ENCODE measurements at regions not wholly inside any gene's neighbourhood (a gene's known extent, or its start where the extent isn't known, plus 50 kb on each side); places are given as distances from the start of the nearest gene placed in this dataset.

DNA sequence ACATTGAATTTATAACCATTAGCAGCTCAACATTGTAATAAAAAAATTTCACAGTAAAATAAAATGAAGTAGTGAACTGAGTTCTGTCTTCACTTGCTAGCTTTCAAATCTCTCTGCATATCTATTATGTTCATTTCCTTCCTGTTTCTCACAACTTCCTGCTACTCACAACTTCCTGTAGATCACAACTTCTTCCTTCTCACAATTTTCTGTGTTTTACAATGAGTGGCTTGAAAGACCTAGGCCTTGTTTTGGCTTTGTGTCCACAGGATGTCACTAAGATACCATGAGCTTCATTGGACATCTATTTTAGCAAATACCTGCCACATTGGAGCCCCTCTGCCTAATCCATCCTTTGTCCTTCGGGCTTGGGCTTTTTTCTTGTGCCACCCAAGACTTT lies 480.3 kb upstream of the ADAMTS16 start:
- TF ChIP-seq, protein P1, sequence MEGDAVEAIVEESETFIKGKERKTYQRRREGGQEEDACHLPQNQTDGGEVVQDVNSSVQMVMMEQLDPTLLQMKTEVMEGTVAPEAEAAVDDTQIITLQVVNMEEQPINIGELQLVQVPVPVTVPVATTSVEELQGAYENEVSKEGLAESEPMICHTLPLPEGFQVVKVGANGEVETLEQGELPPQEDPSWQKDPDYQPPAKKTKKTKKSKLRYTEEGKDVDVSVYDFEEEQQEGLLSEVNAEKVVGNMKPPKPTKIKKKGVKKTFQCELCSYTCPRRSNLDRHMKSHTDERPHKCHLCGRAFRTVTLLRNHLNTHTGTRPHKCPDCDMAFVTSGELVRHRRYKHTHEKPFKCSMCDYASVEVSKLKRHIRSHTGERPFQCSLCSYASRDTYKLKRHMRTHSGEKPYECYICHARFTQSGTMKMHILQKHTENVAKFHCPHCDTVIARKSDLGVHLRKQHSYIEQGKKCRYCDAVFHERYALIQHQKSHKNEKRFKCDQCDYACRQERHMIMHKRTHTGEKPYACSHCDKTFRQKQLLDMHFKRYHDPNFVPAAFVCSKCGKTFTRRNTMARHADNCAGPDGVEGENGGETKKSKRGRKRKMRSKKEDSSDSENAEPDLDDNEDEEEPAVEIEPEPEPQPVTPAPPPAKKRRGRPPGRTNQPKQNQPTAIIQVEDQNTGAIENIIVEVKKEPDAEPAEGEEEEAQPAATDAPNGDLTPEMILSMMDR (IDR thresholded peaks at IDR 0.05) = no peak
- TF ChIP-seq POLR2AphosphoS5 (IDR thresholded peaks at IDR 0.05; ENCODE audit: insufficient read depth in 1 of 2, low read depth in 1 of 2) (no peak), POLR2A (IDR thresholded peaks at IDR 0.05) (no peak)
